H1 (cell line): ENCODE measurements at regions not wholly inside any gene's neighbourhood (a gene's known extent, or its start where the extent isn't known, plus 50 kb on each side); places are given as distances from the start of the nearest gene placed in this dataset.

ENCODE experiments used
- CTCF ChIA-PET: fragments of 300-600 bp; sonication (Branson Sonifier 250); formaldehyde crosslinking; loops from one replicate; lab custom pipeline; 2021; ENCODE audit not compliant: partially characterized antibody; lab: Charles Lee
- POLR2A ChIA-PET: fragments of 300-600 bp; sonication (Branson Sonifier 250); formaldehyde crosslinking; loops from one replicate; lab custom pipeline; 2021; ENCODE audit warnings: inconsistent platforms; ENCODE audit not compliant: partially characterized antibody; lab: Charles Lee
- DNase-seq, 2 experiments: peaks; one replicate each; pipeline versions ENCODE4 v3.0.0 to v3.0.0-alpha.2; 2010 to 2022; ENCODE audit warnings: low spot score in 2 of 2, low read depth in 1 of 2, mixed read lengths in 1 of 2
- FAIRE-seq: peaks from 2 replicates; lab custom pipeline; 2011; peaks lifted over from hg19 to GRCh38; lab: Jason Lieb, UNC
- H2AFZ ChIP-seq: 2 replicates; pipeline ENCODE4 v1.8.1; 2012; ENCODE audit warnings: low read length, inconsistent platforms
- H2AK5ac ChIP-seq: 2 replicates; pipeline ENCODE4 v1.6.1; 2013; ENCODE audit warnings: low read depth, low read length
- H2BK120ac ChIP-seq: replicated peaks from 2 replicates; pipeline ENCODE3; 2013; ENCODE audit warnings: low read depth, low read length, inconsistent platforms
- H2BK12ac ChIP-seq: 2 replicates; pipeline ENCODE4 v1.6.1; 2013; ENCODE audit warnings: low read depth, low read length
- H2BK15ac ChIP-seq: 2 replicates; pipeline ENCODE4 v1.6.1; 2013; ENCODE audit warnings: low read length
- H2BK20ac ChIP-seq: 2 replicates; pipeline ENCODE4 v1.6.1; 2013; ENCODE audit warnings: low read length
- H2BK5ac ChIP-seq: 2 replicates; pipeline ENCODE4 v1.6.1; 2013; ENCODE audit warnings: low read depth, low read length
- H3K14ac ChIP-seq: 2 replicates; pipeline ENCODE4 v1.6.1; 2013; ENCODE audit warnings: inconsistent platforms; ENCODE audit not compliant: insufficient read length
- H3K18ac ChIP-seq: 2 replicates; pipeline ENCODE4 v1.6.1; 2013; ENCODE audit warnings: low read length; ENCODE audit errors: extremely low read depth
- H3K23ac ChIP-seq: 2 replicates; pipeline ENCODE4 v1.6.1; 2013; ENCODE audit warnings: inconsistent platforms; ENCODE audit not compliant: insufficient read length
- H3K23me2 ChIP-seq: 2 replicates; pipeline ENCODE4 v1.6.1; 2013; ENCODE audit warnings: low read depth, low read length
- H3K27ac ChIP-seq: 2 replicates; pipeline ENCODE4 v1.6.1; 2011; ENCODE audit warnings: low read depth, low read length, inconsistent platforms
- H3K27me3 ChIP-seq, 4 experiments: replicated peaks in 1 of 4; 1 replicate in 1 of 4; 2 replicates in 3 of 4; pipeline versions ENCODE4 v1.6.1 to v1.8.1; 2011 to 2013; ENCODE audit warnings: low read length in 3 of 4, mild to moderate bottlenecking in 3 of 4, inconsistent platforms in 2 of 4, mixed read lengths in 2 of 4, moderate library complexity in 1 of 4; ENCODE audit not compliant: control insufficient read depth in 3 of 4, insufficient read depth in 3 of 4; ENCODE audit errors: extremely low read depth in 1 of 4
- H3K36me3 ChIP-seq, 4 experiments: 2 replicates each; pipeline versions ENCODE4 v1.6.1 to v1.8.1; 2011 to 2013; ENCODE audit warnings: mild to moderate bottlenecking in 4 of 4, low read length in 3 of 4, moderate library complexity in 2 of 4, control low read depth in 1 of 4, inconsistent platforms in 1 of 4; ENCODE audit not compliant: insufficient read depth in 4 of 4, control insufficient read depth in 2 of 4
- H3K4ac ChIP-seq: replicated peaks from 2 replicates; pipeline ENCODE3; 2013; ENCODE audit warnings: low read length, low read depth, mixed read lengths, inconsistent platforms; ENCODE audit not compliant: insufficient read length
- H3K4me1 ChIP-seq, 4 experiments: replicated peaks in 1 of 4; 1 replicate in 1 of 4; 2 replicates in 3 of 4; pipeline versions ENCODE4 v1.6.1 to v1.8.1; 2011 to 2013; ENCODE audit warnings: low read length in 3 of 4, inconsistent platforms in 2 of 4, mixed read lengths in 1 of 4; ENCODE audit not compliant: insufficient read depth in 4 of 4, control insufficient read depth in 3 of 4
- H3K4me2 ChIP-seq, 2 experiments: 2 replicates each; pipeline versions ENCODE4 v1.6.1 to v1.8.1; 2011 to 2013; ENCODE audit warnings: low read depth in 2 of 2, low read length in 2 of 2, control low read depth in 1 of 2, inconsistent platforms in 1 of 2, mild to moderate bottlenecking in 1 of 2; ENCODE audit not compliant: insufficient read depth in 1 of 2
- H3K4me3 ChIP-seq, 4 experiments: fragments of 200-600, 300-600 bp in 1 of 4; sonication (generic), shearing (Covaris generic), sonication (Bioruptor Twin) in 1 of 4; 2 replicates each; pipeline versions ENCODE4 v1.5.1 to v1.8.1; 2011 to 2016; ENCODE audit warnings: low read length in 4 of 4, low read depth in 3 of 4, control low read depth in 2 of 4, inconsistent platforms in 2 of 4, mild to moderate bottlenecking in 2 of 4, mixed read lengths in 1 of 4, moderate library complexity in 1 of 4; ENCODE audit not compliant: insufficient read depth in 2 of 4; ENCODE audit errors: extremely low read depth in 1 of 4
- H3K56ac ChIP-seq: replicated peaks from 2 replicates; pipeline ENCODE3; 2013; ENCODE audit warnings: low read depth, mild to moderate bottlenecking, mixed read lengths, low read length, inconsistent platforms; ENCODE audit not compliant: insufficient read length
- H3K79me1 ChIP-seq: 2 replicates; pipeline ENCODE4 v1.6.1; 2013; ENCODE audit warnings: low read depth, low read length, control low read depth
- H3K79me2 ChIP-seq, 2 experiments: 2 replicates each; pipeline versions ENCODE4 v1.6.1 to v1.8.1; 2012 to 2013; ENCODE audit warnings: low read length in 2 of 2, mild to moderate bottlenecking in 2 of 2, inconsistent platforms in 1 of 2; ENCODE audit not compliant: insufficient read depth in 2 of 2, control insufficient read depth in 1 of 2
- H3K9ac ChIP-seq, 4 experiments: replicated peaks in 1 of 4; 1 replicate in 1 of 4; 2 replicates in 3 of 4; pipeline versions ENCODE4 v1.6.1 to v1.8.1; 2011 to 2013; ENCODE audit warnings: low read depth in 3 of 4, low read length in 3 of 4, control low read depth in 2 of 4, mild to moderate bottlenecking in 2 of 4, moderate library complexity in 2 of 4, inconsistent platforms in 1 of 4; ENCODE audit errors: extremely low read depth in 1 of 4
- H3K9me3 ChIP-seq, 2 experiments: 2 replicates each; pipeline versions ENCODE4 v1.6.1 to v1.8.1; 2012 to 2013; ENCODE audit warnings: mild to moderate bottlenecking in 2 of 2, moderate library complexity in 2 of 2, control low read depth in 1 of 2, inconsistent platforms in 1 of 2, low read depth in 1 of 2, low read length in 1 of 2, mixed read lengths in 1 of 2; ENCODE audit not compliant: insufficient read depth in 2 of 2
- H4K20me1 ChIP-seq, 2 experiments: replicated peaks in 1 of 2; 2 replicates each; pipeline versions ENCODE3 to v1.8.1; 2011 to 2013; ENCODE audit warnings: inconsistent platforms in 2 of 2, low read length in 2 of 2, mild to moderate bottlenecking in 1 of 2; ENCODE audit not compliant: insufficient read depth in 2 of 2, control insufficient read depth in 1 of 2
- H4K5ac ChIP-seq: 2 replicates; pipeline ENCODE4 v1.6.1; 2013; ENCODE audit warnings: low read length, low read depth, mixed read lengths, inconsistent platforms; ENCODE audit not compliant: insufficient read length
- H4K8ac ChIP-seq: 2 replicates; pipeline ENCODE4 v1.8.0; 2013; ENCODE audit warnings: mild to moderate bottlenecking, moderate library complexity, low read length, inconsistent platforms; ENCODE audit not compliant: insufficient read depth; ENCODE audit errors: extremely low read depth
- H4K91ac ChIP-seq: replicated peaks from 2 replicates; pipeline ENCODE3; 2013; ENCODE audit warnings: low read length, mixed read lengths, inconsistent platforms; ENCODE audit not compliant: insufficient read length
- BACH1 ChIP-seq: IDR thresholded peaks from 2 replicates; pipeline ENCODE4 v1.6.1; 2012; ENCODE audit warnings: low read length, improper control_type of control experiment
- CBX8 ChIP-seq: fragments of 300-800, 300-1000 bp; sonication (generic); IDR thresholded peaks from 2 replicates; pipeline ENCODE4 v1.7.1; 2016; ENCODE audit warnings: low read depth, low read length, borderline replicate concordance
- CHD1 ChIP-seq: IDR thresholded peaks from 2 replicates; pipeline ENCODE4 v1.6.1; 2012; ENCODE audit warnings: low read depth, low read length, improper control_type of control experiment
- EZH2 ChIP-seq: fragments of 200-600 bp; sonication (generic); IDR thresholded peaks from 2 replicates; pipeline ENCODE4 v1.7.1; 2012; ENCODE audit warnings: low read depth, mild to moderate bottlenecking, moderate library complexity, low read length, inconsistent platforms; ENCODE audit not compliant: severe bottlenecking
- FOSL1 ChIP-seq: IDR thresholded peaks from 2 replicates; pipeline ENCODE4 v1.6.1; 2011; ENCODE audit warnings: mild to moderate bottlenecking, low read depth, low read length, moderate library complexity; ENCODE audit not compliant: insufficient read depth
- JUND ChIP-seq: IDR thresholded peaks from 2 replicates; pipeline ENCODE4 v1.6.1; 2011; ENCODE audit warnings: mild to moderate bottlenecking, improper control_type of control experiment, low read length
- NANOG ChIP-seq: IDR thresholded peaks from 2 replicates; pipeline ENCODE4 v1.6.1; 2011; ENCODE audit warnings: low read length, low read depth, mild to moderate bottlenecking, inconsistent platforms; ENCODE audit not compliant: insufficient read depth, poor library complexity, severe bottlenecking
- RBBP5 ChIP-seq: IDR thresholded peaks from 2 replicates; pipeline ENCODE4 v1.7.1; 2012; ENCODE audit warnings: low read depth, mild to moderate bottlenecking, inconsistent platforms, low read length, moderate library complexity, borderline replicate concordance
- SAP30 ChIP-seq: fragments of 300-600 bp; sonication (generic); IDR thresholded peaks from 2 replicates; pipeline ENCODE4 v1.7.1; 2012; ENCODE audit warnings: low read length, moderate library complexity, mild to moderate bottlenecking, inconsistent platforms; ENCODE audit not compliant: insufficient read depth, insufficient replicate concordance
- SP4 ChIP-seq: IDR thresholded peaks from 2 replicates; pipeline ENCODE4 v1.6.1; 2012; ENCODE audit warnings: low read length, inconsistent platforms
- TAF1 ChIP-seq: IDR thresholded peaks from 2 replicates; pipeline ENCODE4 v1.6.1; 2011; ENCODE audit warnings: mild to moderate bottlenecking, low read depth, low read length
- TCF12 ChIP-seq: IDR thresholded peaks from 2 replicates; pipeline ENCODE4 v1.6.1; 2011; ENCODE audit warnings: low read depth, mild to moderate bottlenecking, low read length
- TF ChIP-seq, protein P1 (sequence below): IDR thresholded peaks from 2 replicates; pipeline ENCODE4 v1.6.1; 2012; ENCODE audit warnings: inconsistent platforms
- TF ChIP-seq, protein P2 (sequence below): IDR thresholded peaks from 2 replicates; pipeline ENCODE4 v1.6.1; 2011; ENCODE audit warnings: low read depth, mild to moderate bottlenecking, low read length; ENCODE audit not compliant: insufficient read depth

DNA sequence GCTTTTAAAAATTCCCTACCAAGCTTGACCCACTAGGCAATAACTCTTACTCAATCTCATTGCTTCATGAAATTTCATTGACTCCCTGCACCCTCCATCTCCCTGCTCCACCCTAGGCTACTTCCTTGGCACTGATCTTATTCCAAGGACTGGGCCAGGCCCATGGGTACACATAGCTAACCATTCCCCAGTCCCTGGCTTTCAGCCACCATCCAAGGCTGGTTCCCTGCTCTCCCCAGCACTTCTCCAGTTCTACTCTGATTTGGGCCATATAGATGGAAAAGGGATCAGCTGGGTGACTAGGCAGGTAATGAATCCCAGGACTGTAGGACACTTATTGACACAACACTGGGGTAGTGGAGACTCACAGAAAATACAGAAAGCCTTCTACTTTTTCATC, 88.1 kb upstream of the NEO1 start:
- ChIA-PET CTCF (interaction anchor here (1.1 to 1.5 kb wide), 2 partner anchors 129 to 273 kb away, joined by 4 read pairs; no protein-coding TSS in a partner anchor), POLR2A (no interaction called here)
- Histone ChIP-seq H2BK15ac (no peak overlapping the region), H2BK120ac (no peak overlapping the region), H3K4me3 (no peak overlapping the region), H4K5ac (no peak overlapping the region), H4K8ac (no peak overlapping the region), H3K23me2 (no peaks in the 10 kb centered on the region), H3K14ac (no peak overlapping the region), H3K4me2 (no peak overlapping the region), H3K23ac (no peak overlapping the region), H2BK5ac (no peak overlapping the region), H3K4me1 (no peaks in the 10 kb centered on the region), H2AFZ (no peak overlapping the region), H3K9ac (no peak overlapping the region), H3K79me2 (no peaks in the 10 kb centered on the region), H4K91ac (no peak overlapping the region), H3K9me3 (peaks cover 3 to 7% of the 10 kb centered on the region in 2 experiments; a peak in 3 of 4 replicates), H4K20me1 (no peaks in the 10 kb centered on the region), H3K27ac (no peak overlapping the region), H3K56ac (no peak overlapping the region), H3K36me3 (no peaks in the 10 kb centered on the region), H3K79me1 (no peaks in the 10 kb centered on the region), H2AK5ac (no peak overlapping the region), H2BK12ac (no peak overlapping the region), H2BK20ac (no peak overlapping the region), H3K4ac (no peak overlapping the region), H3K18ac (no peak overlapping the region), H3K27me3 (no peaks in the 10 kb centered on the region)
- DNase-seq (no peak), FAIRE-seq (no peak)
- TF ChIP-seq EZH2, result no peak
- TF ChIP-seq, protein P1, sequence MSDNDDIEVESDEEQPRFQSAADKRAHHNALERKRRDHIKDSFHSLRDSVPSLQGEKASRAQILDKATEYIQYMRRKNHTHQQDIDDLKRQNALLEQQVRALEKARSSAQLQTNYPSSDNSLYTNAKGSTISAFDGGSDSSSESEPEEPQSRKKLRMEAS, result no peak
- TF ChIP-seq NANOG, result no peak
- no peak for TF ChIP-seq CHD1
- TF ChIP-seq TCF12, result no peak
- no peak for TF ChIP-seq FOSL1
- TF ChIP-seq RBBP5, result no peak
- TF ChIP-seq BACH1, result no peak
- TF ChIP-seq SAP30, result no peak
- TF ChIP-seq JUND, result no peak
- no peak for TF ChIP-seq SP4
- TF ChIP-seq TAF1, result no peak
- TF ChIP-seq CBX8, result no peak
- TF ChIP-seq, protein P2, sequence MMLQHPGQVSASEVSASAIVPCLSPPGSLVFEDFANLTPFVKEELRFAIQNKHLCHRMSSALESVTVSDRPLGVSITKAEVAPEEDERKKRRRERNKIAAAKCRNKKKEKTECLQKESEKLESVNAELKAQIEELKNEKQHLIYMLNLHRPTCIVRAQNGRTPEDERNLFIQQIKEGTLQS, result no peak
